ENCODE measurements at regions not wholly inside any gene's neighbourhood (a gene's known extent, or its start where the extent isn't known, plus 50 kb on each side); places are given as distances from the start of the nearest gene placed in this dataset.
"Not testable (repeated sequence)": the region's sequence is repeated elsewhere in the genome, so short reads cannot be mapped to it uniquely, and the experiment has no call there.

GRCh38 chr2:87285139-87285538, 263.5 kb upstream of the PLGLB1 start:
- intact Hi-C loops (cut with DNase I), result not testable (repeated sequence)

GRCh38 chr2:87290566-87291307, 269.1 kb upstream of the PLGLB1 start:
- DNase-seq; H3K27ac ChIP-seq; intact Hi-C loops (cut with DNase I); H3K27me3 ChIP-seq; H3K4me3 ChIP-seq; H3K9me3 ChIP-seq (replicated peaks in 1 of 3); H3K36me3 ChIP-seq (replicated peaks in 1 of 2); H3K4me1 ChIP-seq (replicated peaks in 1 of 2): not testable (repeated sequence)
- 33 to 51% (median 43%) methylated on average over 3 to 6 of the region's 7 CpGs for WGBS, 4 donors

More at GRCh38 chr2:87285139-87285538, 263.5 kb upstream of the PLGLB1 start:
- H3K27ac ChIP-seq; H3K27me3 ChIP-seq; H3K9me3 ChIP-seq (replicated peaks in 1 of 3); H3K4me3 ChIP-seq; DNase-seq; H3K4me1 ChIP-seq (replicated peaks in 1 of 2); H3K36me3 ChIP-seq (replicated peaks in 1 of 2): not testable (repeated sequence)
- 68 to 84% (median 75%) methylated on average over 4 of the region's 4 CpGs for WGBS, 4 donors

- H3K27me3 ChIP-seq; H3K9me3 ChIP-seq (replicated peaks in 1 of 3); DNase-seq; H3K36me3 ChIP-seq (replicated peaks in 1 of 2); H3K27ac ChIP-seq; H3K4me1 ChIP-seq (replicated peaks in 1 of 2); intact Hi-C loops (cut with DNase I); H3K4me3 ChIP-seq: not testable (repeated sequence)
- 73 to 80% (median 76%) methylated on average over 6 of the region's 7 CpGs for WGBS, 4 donors
Observed at GRCh38 chr2:87291400-87292200, 270.0 kb upstream of the PLGLB1 start.

GRCh38 chr2:87293931-87294594, 272.4 kb upstream of the PLGLB1 start:
- 85 to 100% (median 89%) methylated on average over 2 of the region's 2 CpGs for WGBS, 4 donors

GRCh38 chr2:87295135-87295534, 273.5 kb upstream of the PLGLB1 start:
- H3K36me3 ChIP-seq (replicated peaks in 1 of 2); H3K27ac ChIP-seq; H3K4me1 ChIP-seq (replicated peaks in 1 of 2); H3K4me3 ChIP-seq; intact Hi-C loops (cut with DNase I); H3K27me3 ChIP-seq; H3K9me3 ChIP-seq (replicated peaks in 1 of 3): not testable (repeated sequence)
- 39 to 71% (median 58%) methylated on average over 3 to 6 of the region's 6 CpGs; no CpG with 5 or more reads in 1 of the 4 donors for WGBS, 4 donors
- DNase-seq, result peak in 5 of 7 donors; percentile 18 to 54 (median 23)

More at GRCh38 chr2:87293931-87294594, 272.4 kb upstream of the PLGLB1 start:
- H3K9me3 ChIP-seq (replicated peaks in 1 of 3); intact Hi-C loops (cut with DNase I); H3K27ac ChIP-seq; H3K36me3 ChIP-seq (replicated peaks in 1 of 2); H3K27me3 ChIP-seq; DNase-seq; H3K4me1 ChIP-seq (replicated peaks in 1 of 2); H3K4me3 ChIP-seq: not testable (repeated sequence)

GRCh38 chr2:87301349-87301748, 279.7 kb upstream of the PLGLB1 start:
- H3K36me3 ChIP-seq (replicated peaks in 1 of 2); H3K27ac ChIP-seq; H3K4me3 ChIP-seq; H3K4me1 ChIP-seq (replicated peaks in 1 of 2); DNase-seq; H3K27me3 ChIP-seq; H3K9me3 ChIP-seq (replicated peaks in 1 of 3); intact Hi-C loops (cut with DNase I): not testable (repeated sequence)
- WGBS, 4 donors, result 84 to 91% (median 89%) methylated on average over 6 of the region's 6 CpGs

GRCh38 chr2:87301871-87302270, 280.2 kb upstream of the PLGLB1 start:
- H3K4me3 ChIP-seq; H3K36me3 ChIP-seq (replicated peaks in 1 of 2); H3K27me3 ChIP-seq; H3K4me1 ChIP-seq (replicated peaks in 1 of 2); H3K27ac ChIP-seq; intact Hi-C loops (cut with DNase I); H3K9me3 ChIP-seq (replicated peaks in 1 of 3); DNase-seq: not testable (repeated sequence)
- 41 to 84% (median 58%) methylated on average over 1 to 2 of the region's 2 CpGs for WGBS, 4 donors

GRCh38 chr2:87308621-87309020, 287.0 kb upstream of the PLGLB1 start:
- WGBS, 4 donors, result 95 to 98% methylated on average over 3 of the region's 7 CpGs; no CpG with 5 or more reads in 2 of the 4 donors
- H3K36me3 ChIP-seq (replicated peaks in 1 of 2); H3K4me3 ChIP-seq; H3K4me1 ChIP-seq (replicated peaks in 1 of 2); DNase-seq; intact Hi-C loops (cut with DNase I); H3K27ac ChIP-seq; H3K9me3 ChIP-seq (replicated peaks in 1 of 3); H3K27me3 ChIP-seq: not testable (repeated sequence)

- H3K4me1 ChIP-seq (replicated peaks in 1 of 2); H3K9me3 ChIP-seq (replicated peaks in 1 of 3); H3K27ac ChIP-seq; H3K27me3 ChIP-seq; intact Hi-C loops (cut with DNase I); H3K4me3 ChIP-seq; DNase-seq; H3K36me3 ChIP-seq (replicated peaks in 1 of 2): not testable (repeated sequence)
- WGBS, 4 donors, result 40 to 60% (median 50%) methylated on average over 1 to 3 of the region's 3 CpGs
Observed at GRCh38 chr2:87309785-87310184, 288.1 kb upstream of the PLGLB1 start.

- H3K9me3 ChIP-seq (replicated peaks in 1 of 3); H3K27ac ChIP-seq; H3K27me3 ChIP-seq; intact Hi-C loops (cut with DNase I); H3K4me3 ChIP-seq; DNase-seq; H3K36me3 ChIP-seq (replicated peaks in 1 of 2); H3K4me1 ChIP-seq (replicated peaks in 1 of 2): not testable (repeated sequence)
- 93 to 98% (median 93%) methylated on average over 5 of the region's 6 CpGs; no CpG with 5 or more reads in 1 of the 4 donors for WGBS, 4 donors
Observed at GRCh38 chr2:87311896-87312441, 290.3 kb upstream of the PLGLB1 start.
